ENCODE measurements at regions not wholly inside any gene's neighbourhood (a gene's known extent, or its start where the extent isn't known, plus 50 kb on each side); places are given as distances from the start of the nearest gene placed in this dataset.

DNA sequence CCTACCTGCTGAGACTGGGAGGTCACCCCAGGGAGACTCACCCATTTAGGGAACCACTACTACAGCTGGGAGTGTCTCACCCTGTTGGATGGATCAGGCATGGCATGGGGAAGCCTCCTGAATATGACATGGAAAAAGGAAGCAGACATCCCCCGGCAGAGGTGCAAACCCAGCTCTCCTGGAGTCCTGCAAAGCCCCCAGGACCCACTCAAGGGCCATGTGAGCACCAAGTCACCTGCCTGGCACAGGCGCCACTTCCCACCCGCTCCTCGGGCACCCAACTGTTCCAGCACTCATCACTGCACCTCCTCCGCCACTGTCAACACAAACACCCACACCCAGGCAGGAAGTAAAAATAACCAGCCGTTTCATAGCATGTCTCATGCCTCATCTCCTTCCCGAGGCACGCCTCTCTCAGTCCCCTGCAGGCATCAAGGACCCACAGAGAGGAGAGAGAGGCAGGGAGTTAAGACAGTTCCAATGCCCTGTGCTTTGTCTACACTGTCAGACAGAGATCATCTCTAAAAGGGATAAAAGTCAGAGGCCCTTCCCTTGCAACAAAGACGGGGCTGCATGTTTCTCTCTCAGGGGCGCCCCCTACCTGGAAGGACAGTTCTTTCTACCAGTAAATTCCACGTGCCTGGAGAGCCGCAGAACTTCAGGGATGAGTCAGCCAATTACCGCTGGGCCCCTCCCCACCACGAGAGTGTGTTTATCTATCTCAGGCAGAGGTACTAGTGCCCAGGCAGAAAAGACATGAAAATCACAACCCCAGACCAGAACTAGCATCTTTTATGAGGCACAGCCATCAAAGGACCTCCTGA lies 150.1 kb upstream of the SOD1 start:
- DNase-seq (ENCODE audit: low spot score): peak; percentile 43
- no peak for TF ChIP-seq YY1 (IDR thresholded peaks at IDR 0.05)

DNA sequence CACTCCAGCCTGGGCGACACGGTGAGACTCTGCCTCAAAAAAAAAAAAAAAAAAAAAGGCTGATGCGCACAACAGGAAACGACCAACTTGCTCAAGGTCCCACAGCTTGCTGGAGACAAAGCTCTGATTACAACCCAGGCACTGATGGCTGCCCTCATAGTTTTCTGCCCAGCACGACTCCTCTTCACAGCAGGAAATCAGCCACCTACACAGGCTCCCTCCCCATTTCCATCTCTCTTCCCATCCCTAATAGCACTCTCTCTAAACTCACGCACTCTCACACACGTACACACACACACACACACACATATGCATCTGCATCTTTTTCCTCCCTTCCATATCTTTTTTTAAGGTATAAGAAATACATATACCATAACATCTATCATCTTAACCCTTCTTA lies 153.5 kb upstream of the SOD1 start:
- DNase-seq (ENCODE audit: low spot score): no peak
- H3K27ac ChIP-seq (ENCODE audit: low read depth in 1 of 2, low read length in 2 of 2): no peak overlapping the region
- WGBS: 79% methylated on average over 7 of the region's 7 CpGs
- H3K4me3 ChIP-seq (ENCODE audit: low read depth in 1 of 3, low read length in 3 of 3): no peak overlapping the region
- no peaks in the 10 kb centered on the region for H3K9me3 ChIP-seq (ENCODE audit: control insufficient read depth in 4 of 4, low read length in 3 of 4)
- H3K9ac ChIP-seq (ENCODE audit: low read depth in 1 of 2, low read length in 2 of 2): no peak overlapping the region
- no peaks in the 10 kb centered on the region for H3K27me3 ChIP-seq (ENCODE audit: control insufficient read depth in 4 of 4, insufficient read depth in 4 of 4, low read length in 3 of 4)
- TF ChIP-seq FOXA1 (IDR thresholded peaks at IDR 0.05) (no peak), GABPA (IDR thresholded peaks at IDR 0.05 in 1 of 2, conservative IDR thresholded peaks at IDR 0.05 in 1 of 2) (no peak), MAX (IDR thresholded peaks at IDR 0.05) (no peak), FOXA2 (IDR thresholded peaks at IDR 0.05) (no peak)
- no peaks in the 10 kb centered on the region for H3K4me1 ChIP-seq (ENCODE audit: control insufficient read depth in 4 of 4, insufficient read depth in 4 of 4, low read length in 3 of 4)
- H3K36me3 ChIP-seq (ENCODE audit: control insufficient read depth in 4 of 4, insufficient read depth in 3 of 4, low read depth in 1 of 4, low read length in 3 of 4): no peaks in the 10 kb centered on the region

More for the DNA sequence above, 150.1 kb upstream of the SOD1 start:
- Histone ChIP-seq H3K4me3 (ENCODE audit: low read depth in 1 of 3, low read length in 3 of 3) (no peak overlapping the region), H3K27me3 (ENCODE audit: control insufficient read depth in 4 of 4, insufficient read depth in 4 of 4, low read length in 3 of 4) (no peaks in the 10 kb centered on the region), H3K9ac (ENCODE audit: low read depth in 1 of 2, low read length in 2 of 2) (no peak overlapping the region), H3K9me3 (ENCODE audit: control insufficient read depth in 4 of 4, low read length in 3 of 4) (no peaks in the 10 kb centered on the region), H3K36me3 (ENCODE audit: control insufficient read depth in 4 of 4, insufficient read depth in 3 of 4, low read depth in 1 of 4, low read length in 3 of 4) (no peaks in the 10 kb centered on the region), H3K4me1 (ENCODE audit: control insufficient read depth in 4 of 4, insufficient read depth in 4 of 4, low read length in 3 of 4) (no peaks in the 10 kb centered on the region), H3K27ac (ENCODE audit: low read depth in 1 of 2, low read length in 2 of 2) (no peak overlapping the region)
- WGBS: 72% methylated on average over 14 of the region's 14 CpGs

DNA sequence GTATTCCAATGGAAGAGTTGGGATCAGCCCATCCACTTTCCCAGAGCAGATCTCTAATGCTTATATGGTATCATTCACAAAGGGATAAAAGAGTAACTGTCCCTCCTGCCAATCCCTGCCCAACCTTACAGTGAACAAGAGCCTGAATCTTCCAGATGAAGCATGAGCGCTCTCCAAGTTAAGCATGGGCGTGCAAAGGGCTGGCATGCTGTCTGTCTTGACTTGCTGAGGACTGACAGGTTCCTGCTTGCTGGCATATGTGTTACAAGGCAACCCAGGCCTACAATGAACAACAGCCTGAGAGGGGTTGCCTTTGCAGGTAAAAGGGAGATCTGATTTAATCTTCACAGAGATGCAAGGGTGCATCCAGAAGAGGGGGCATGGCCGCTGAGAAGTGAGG lies 155.6 kb upstream of the SOD1 start:
- no peak for TF ChIP-seq JUND (IDR thresholded peaks at IDR 0.05)
- TF ChIP-seq HNF4G (IDR thresholded peaks at IDR 0.05): no peak
- TF ChIP-seq, protein P1, sequence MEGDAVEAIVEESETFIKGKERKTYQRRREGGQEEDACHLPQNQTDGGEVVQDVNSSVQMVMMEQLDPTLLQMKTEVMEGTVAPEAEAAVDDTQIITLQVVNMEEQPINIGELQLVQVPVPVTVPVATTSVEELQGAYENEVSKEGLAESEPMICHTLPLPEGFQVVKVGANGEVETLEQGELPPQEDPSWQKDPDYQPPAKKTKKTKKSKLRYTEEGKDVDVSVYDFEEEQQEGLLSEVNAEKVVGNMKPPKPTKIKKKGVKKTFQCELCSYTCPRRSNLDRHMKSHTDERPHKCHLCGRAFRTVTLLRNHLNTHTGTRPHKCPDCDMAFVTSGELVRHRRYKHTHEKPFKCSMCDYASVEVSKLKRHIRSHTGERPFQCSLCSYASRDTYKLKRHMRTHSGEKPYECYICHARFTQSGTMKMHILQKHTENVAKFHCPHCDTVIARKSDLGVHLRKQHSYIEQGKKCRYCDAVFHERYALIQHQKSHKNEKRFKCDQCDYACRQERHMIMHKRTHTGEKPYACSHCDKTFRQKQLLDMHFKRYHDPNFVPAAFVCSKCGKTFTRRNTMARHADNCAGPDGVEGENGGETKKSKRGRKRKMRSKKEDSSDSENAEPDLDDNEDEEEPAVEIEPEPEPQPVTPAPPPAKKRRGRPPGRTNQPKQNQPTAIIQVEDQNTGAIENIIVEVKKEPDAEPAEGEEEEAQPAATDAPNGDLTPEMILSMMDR (IDR thresholded peaks at IDR 0.05; ENCODE audit: low read depth, low read length, missing input control): no peak
- no peak for TF ChIP-seq FOXA1 (IDR thresholded peaks at IDR 0.05)
- TF ChIP-seq TAF1 (conservative IDR thresholded peaks at IDR 0.05): no peak
- no peak for TF ChIP-seq YY1 (IDR thresholded peaks at IDR 0.05)
- TF ChIP-seq RXRA (IDR thresholded peaks at IDR 0.05): no peak
- no peak for TF ChIP-seq EGR1 (IDR thresholded peaks at IDR 0.05; ENCODE audit: low read depth in 2 of 2)
- no peak for TF ChIP-seq FOXA2 (IDR thresholded peaks at IDR 0.05)
- WGBS: 97% methylated on average over 3 of the region's 3 CpGs
- no peak overlapping the region for H3K4me3 ChIP-seq (ENCODE audit: low read depth in 1 of 3, low read length in 3 of 3)
- no peaks in the 10 kb centered on the region for H3K4me1 ChIP-seq (ENCODE audit: control insufficient read depth in 4 of 4, insufficient read depth in 4 of 4, low read length in 3 of 4)
- H3K9me3 ChIP-seq (ENCODE audit: control insufficient read depth in 4 of 4, low read length in 3 of 4): no peaks in the 10 kb centered on the region
- no peaks in the 10 kb centered on the region for H3K27me3 ChIP-seq (ENCODE audit: control insufficient read depth in 4 of 4, insufficient read depth in 4 of 4, low read length in 3 of 4)
- no peak overlapping the region for H3K9ac ChIP-seq (ENCODE audit: low read depth in 1 of 2, low read length in 2 of 2)
- no peaks in the 10 kb centered on the region for H3K36me3 ChIP-seq (ENCODE audit: control insufficient read depth in 4 of 4, insufficient read depth in 3 of 4, low read depth in 1 of 4, low read length in 3 of 4)
- DNase-seq (ENCODE audit: low spot score): no peak
- no peak overlapping the region for H3K27ac ChIP-seq (ENCODE audit: low read depth in 1 of 2, low read length in 2 of 2)

GRCh38 chr21:31503467-31503866 lies 156.0 kb upstream of the SOD1 start:
- TF ChIP-seq MAX (IDR thresholded peaks at IDR 0.05): no peak
- no peak for TF ChIP-seq YY1 (IDR thresholded peaks at IDR 0.05)
- no peak for TF ChIP-seq TAF1 (conservative IDR thresholded peaks at IDR 0.05)
- TF ChIP-seq SP1 (IDR thresholded peaks at IDR 0.05): no peak
- no peak for TF ChIP-seq FOXA2 (IDR thresholded peaks at IDR 0.05)
- TF ChIP-seq FOXA1 (IDR thresholded peaks at IDR 0.05): no peak
- TF ChIP-seq, protein P1 (IDR thresholded peaks at IDR 0.05; ENCODE audit: low read depth, low read length, missing input control): no peak
- TF ChIP-seq EGR1 (IDR thresholded peaks at IDR 0.05; ENCODE audit: low read depth in 2 of 2): no peak
- TF ChIP-seq HNF4A (conservative IDR thresholded peaks at IDR 0.05): no peak
- TF ChIP-seq RXRA (IDR thresholded peaks at IDR 0.05): no peak
- WGBS: 85% methylated on average over 2 of the region's 2 CpGs

More at GRCh38 chr21:31503467-31503866, 156.0 kb upstream of the SOD1 start:
- Histone ChIP-seq H3K9ac (ENCODE audit: low read depth in 1 of 2, low read length in 2 of 2) (no peak overlapping the region), H3K4me3 (ENCODE audit: low read depth in 1 of 3, low read length in 3 of 3) (no peak overlapping the region), H3K9me3 (ENCODE audit: control insufficient read depth in 4 of 4, low read length in 3 of 4) (no peaks in the 10 kb centered on the region), H3K27ac (ENCODE audit: low read depth in 1 of 2, low read length in 2 of 2) (no peak overlapping the region), H3K36me3 (ENCODE audit: control insufficient read depth in 4 of 4, insufficient read depth in 3 of 4, low read depth in 1 of 4, low read length in 3 of 4) (no peaks in the 10 kb centered on the region), H3K27me3 (ENCODE audit: control insufficient read depth in 4 of 4, insufficient read depth in 4 of 4, low read length in 3 of 4) (no peaks in the 10 kb centered on the region), H3K4me1 (ENCODE audit: control insufficient read depth in 4 of 4, insufficient read depth in 4 of 4, low read length in 3 of 4) (no peaks in the 10 kb centered on the region)
- no peak for DNase-seq (ENCODE audit: low spot score)

Measured in liver (tissue), 8 donors.